OCI-LY1 (cell line): ENCODE measurements at regions not wholly inside any gene's neighbourhood (a gene's known extent, or its start where the extent isn't known, plus 50 kb on each side); places are given as distances from the start of the nearest gene placed in this dataset.

Source experiments
- H2AFZ ChIP-seq: fragments of 200-600 bp; sonication (generic), shearing (Covaris generic); 2 replicates; pipeline ENCODE4 v1.6.0; 2014; ENCODE audit warnings: antibody characterized with exemption, mild to moderate bottlenecking, low read length
- H3F3A ChIP-seq: fragments of 200-600 bp; sonication (generic), shearing (Covaris generic); 2 replicates; pipeline ENCODE4 v1.6.0; 2014; ENCODE audit warnings: mild to moderate bottlenecking, antibody characterized with exemption, low read length, moderate library complexity; ENCODE audit not compliant: insufficient read depth
- H3K27ac ChIP-seq: fragments of 200-600 bp; sonication (generic); 2 replicates; pipeline ENCODE4 v1.5.1; 2014; ENCODE audit warnings: low read length, mixed run types, mild to moderate bottlenecking, low read depth; ENCODE audit not compliant: poor library complexity, severe bottlenecking
- H3K27me3 ChIP-seq: fragments of 200-600 bp; sonication (generic); 2 replicates; pipeline ENCODE4 v1.6.0; 2014; ENCODE audit warnings: antibody characterized with exemption, mild to moderate bottlenecking, low read length, moderate library complexity; ENCODE audit not compliant: insufficient read depth
- H3K36me3 ChIP-seq: fragments of 200-600 bp; sonication (generic); 2 replicates; pipeline ENCODE4 v1.6.1; 2014; ENCODE audit warnings: mild to moderate bottlenecking, antibody characterized with exemption, low read length, moderate library complexity, mixed read lengths; ENCODE audit not compliant: insufficient read depth
- H3K4me1 ChIP-seq: fragments of 200-600 bp; sonication (generic); 2 replicates; pipeline ENCODE4 v1.5.1; 2014; ENCODE audit warnings: mild to moderate bottlenecking, low read length, moderate library complexity; ENCODE audit not compliant: insufficient read depth, severe bottlenecking
- H3K4me2 ChIP-seq: fragments of 200-600 bp; sonication (generic), shearing (Covaris generic); 2 replicates; pipeline ENCODE4 v1.6.1; 2014; ENCODE audit warnings: low read length
- H3K4me3 ChIP-seq: fragments of 200-600 bp; sonication (generic); 2 replicates; pipeline ENCODE4 v1.5.1; 2014; ENCODE audit warnings: low read length, low read depth, mild to moderate bottlenecking, mixed read lengths; ENCODE audit not compliant: poor library complexity, severe bottlenecking
- H3K79me2 ChIP-seq: fragments of 200-600 bp; shearing (Covaris generic); 2 replicates; pipeline ENCODE4 v1.6.1; 2016; ENCODE audit warnings: mixed run types, low read length, mixed read lengths; ENCODE audit not compliant: insufficient read depth
- H3K9ac ChIP-seq: fragments of 200-600 bp; sonication (generic), shearing (Covaris generic); 2 replicates; pipeline ENCODE4 v1.6.1; 2014; ENCODE audit warnings: mild to moderate bottlenecking, low read length, mixed read lengths
- H3K9me2 ChIP-seq: fragments of 200-600 bp; sonication (generic), shearing (Covaris generic); 2 replicates; pipeline ENCODE4 v1.6.1; 2014; ENCODE audit warnings: low read depth, mild to moderate bottlenecking, low read length, mixed read lengths
- H3K9me3 ChIP-seq: fragments of 200-600 bp; shearing (Covaris generic); 2 replicates; pipeline ENCODE4 v1.6.1; 2014; ENCODE audit warnings: low read length, mixed read lengths
- H4K20me1 ChIP-seq: fragments of 200-600 bp; sonication (generic), shearing (Covaris generic); 2 replicates; pipeline ENCODE4 v1.6.0; 2016; ENCODE audit warnings: mild to moderate bottlenecking, low read length; ENCODE audit not compliant: insufficient read depth
- CTCF ChIP-seq: fragments of 200-600 bp; sonication (generic), shearing (Covaris generic); IDR thresholded peaks from 2 replicates; pipeline ENCODE4 v1.5.1; 2017; ENCODE audit warnings: mild to moderate bottlenecking, antibody characterized with exemption, low read length, moderate library complexity, mixed read lengths
- EZH2 ChIP-seq: fragments of 200-600 bp; sonication (generic), shearing (Covaris generic); IDR thresholded peaks from 2 replicates; pipeline ENCODE4 v1.8.0; 2017; ENCODE audit warnings: borderline replicate concordance, mixed run types, mild to moderate bottlenecking, antibody characterized with exemption, low read length, moderate library complexity, mixed read lengths

- Histone ChIP-seq H3K4me3 (no peak overlapping the region), H3K4me2 (no peak overlapping the region), H3K79me2 (no peaks in the 10 kb centered on the region), H3K9ac (no peak overlapping the region), H2AFZ (no peak overlapping the region), H3K36me3 (no peaks in the 10 kb centered on the region), H3K9me3 (peaks cover 2% of the 10 kb centered on the region; the same call in 1 of the 2 replicates), H3K27ac (no peak overlapping the region), H3K9me2 (no peaks in the 10 kb centered on the region), H4K20me1 (no peaks in the 10 kb centered on the region), H3K4me1 (no peaks in the 10 kb centered on the region), H3K27me3 (no peaks in the 10 kb centered on the region), H3F3A (no peaks in the 10 kb centered on the region)
- no peak for TF ChIP-seq EZH2
- TF ChIP-seq CTCF = no peak
Measured at GRCh38 chr1:30627206-30627605, 96.2 kb downstream of the MATN1 start.

GRCh38 chr1:30623431-30623830 lies 100.0 kb downstream of the MATN1 start:
- H3K27me3 ChIP-seq = no peaks in the 10 kb centered on the region
- no peaks in the 10 kb centered on the region for H3K36me3 ChIP-seq
- no peak overlapping the region for H2AFZ ChIP-seq
- no peak overlapping the region for H3K4me2 ChIP-seq
- no peaks in the 10 kb centered on the region for H4K20me1 ChIP-seq
- H3K9me3 ChIP-seq = peaks cover 2% of the 10 kb centered on the region; the same call in 1 of the 2 replicates
- H3K9me2 ChIP-seq = no peaks in the 10 kb centered on the region
- no peak overlapping the region for H3K9ac ChIP-seq
- TF ChIP-seq EZH2 (no peak), CTCF (no peak)
- no peaks in the 10 kb centered on the region for H3K79me2 ChIP-seq
- H3K27ac ChIP-seq = no peak overlapping the region
- no peaks in the 10 kb centered on the region for H3F3A ChIP-seq
- H3K4me3 ChIP-seq = no peak overlapping the region
- no peaks in the 10 kb centered on the region for H3K4me1 ChIP-seq

GRCh38 chr1:30619619-30620018 lies 103.8 kb downstream of the MATN1 start:
- no peak overlapping the region for H3K9ac ChIP-seq
- H3K4me1 ChIP-seq = no peaks in the 10 kb centered on the region
- H3K79me2 ChIP-seq = no peaks in the 10 kb centered on the region
- no peaks in the 10 kb centered on the region for H3K9me2 ChIP-seq
- no peaks in the 10 kb centered on the region for H3K27me3 ChIP-seq
- H2AFZ ChIP-seq = no peak overlapping the region
- H3K4me3 ChIP-seq = no peak overlapping the region
- peaks cover 2% of the 10 kb centered on the region; the same call in 1 of the 2 replicates for H3K9me3 ChIP-seq
- H3K36me3 ChIP-seq = no peaks in the 10 kb centered on the region
- H4K20me1 ChIP-seq = no peaks in the 10 kb centered on the region
- no peak for TF ChIP-seq EZH2
- H3F3A ChIP-seq = no peaks in the 10 kb centered on the region
- H3K4me2 ChIP-seq = no peak overlapping the region
- no peak overlapping the region for H3K27ac ChIP-seq

- no peak for TF ChIP-seq EZH2
- TF ChIP-seq CTCF = no peak
- Histone ChIP-seq H2AFZ (no peak overlapping the region), H3K27ac (no peak overlapping the region), H3K9ac (no peak overlapping the region), H3K27me3 (no peaks in the 10 kb centered on the region), H3K9me3 (no peaks in the 10 kb centered on the region; the same call in 1 of the 2 replicates), H3K4me1 (no peaks in the 10 kb centered on the region), H3K79me2 (no peaks in the 10 kb centered on the region), H4K20me1 (no peaks in the 10 kb centered on the region), H3K9me2 (no peaks in the 10 kb centered on the region), H3K4me3 (no peak overlapping the region), H3F3A (no peaks in the 10 kb centered on the region), H3K4me2 (no peak overlapping the region), H3K36me3 (no peaks in the 10 kb centered on the region)
Measured at GRCh38 chr1:30618335-30618747, 105.0 kb downstream of the MATN1 start.
